HUES64 (cell line): ENCODE measurements at regions not wholly inside any gene's neighbourhood (a gene's known extent, or its start where the extent isn't known, plus 50 kb on each side); places are given as distances from the start of the nearest gene placed in this dataset.

Source experiments
- H3K27ac ChIP-seq: 2 replicates; pipeline ENCODE4 v1.7.0; 2013; ENCODE audit warnings: low read depth, low read length, inconsistent platforms
- H3K27me3 ChIP-seq: 2 replicates; pipeline ENCODE4 v1.6.1; 2013; ENCODE audit warnings: mild to moderate bottlenecking, low read length; ENCODE audit not compliant: insufficient read depth
- H3K36me3 ChIP-seq: 2 replicates; pipeline ENCODE4 v1.6.1; 2013; ENCODE audit warnings: mild to moderate bottlenecking, low read length; ENCODE audit not compliant: insufficient read depth
- H3K4me1 ChIP-seq: 2 replicates; pipeline ENCODE4 v1.6.1; 2013; ENCODE audit warnings: mild to moderate bottlenecking, low read length, moderate library complexity; ENCODE audit not compliant: insufficient read depth
- H3K4me3 ChIP-seq: 2 replicates; pipeline ENCODE4 v1.5.1; 2013; ENCODE audit warnings: mild to moderate bottlenecking, low read length, moderate library complexity
- H3K9ac ChIP-seq: 2 replicates; pipeline ENCODE4 v1.6.1; 2013; ENCODE audit warnings: mild to moderate bottlenecking, low read depth, low read length
- H3K9me3 ChIP-seq: 2 replicates; pipeline ENCODE4 v1.6.1; 2013; ENCODE audit warnings: low read depth, low read length; ENCODE audit not compliant: insufficient read depth
- WGBS: fragments of 150-250, 120-280 bp; methylation state at CpG from one replicate; pipeline ENCODE4 v1.1.7; 2013; ENCODE audit warnings: missing lambda C conversion rate; 5-methylcytosine and 5-hydroxymethylcytosine counted together

- Histone ChIP-seq H3K27ac (no peak overlapping the region), H3K9me3 (no peaks in the 10 kb centered on the region), H3K36me3 (no peaks in the 10 kb centered on the region), H3K27me3 (no peaks in the 10 kb centered on the region), H3K4me3 (no peak overlapping the region), H3K9ac (no peak overlapping the region), H3K4me1 (peaks cover 20% of the 10 kb centered on the region)
- 91% methylated on average over 2 of the region's 3 CpGs for WGBS
Observed at GRCh38 chr5:160479220-160479619, 57.6 kb downstream of the PTTG1 start.

DNA sequence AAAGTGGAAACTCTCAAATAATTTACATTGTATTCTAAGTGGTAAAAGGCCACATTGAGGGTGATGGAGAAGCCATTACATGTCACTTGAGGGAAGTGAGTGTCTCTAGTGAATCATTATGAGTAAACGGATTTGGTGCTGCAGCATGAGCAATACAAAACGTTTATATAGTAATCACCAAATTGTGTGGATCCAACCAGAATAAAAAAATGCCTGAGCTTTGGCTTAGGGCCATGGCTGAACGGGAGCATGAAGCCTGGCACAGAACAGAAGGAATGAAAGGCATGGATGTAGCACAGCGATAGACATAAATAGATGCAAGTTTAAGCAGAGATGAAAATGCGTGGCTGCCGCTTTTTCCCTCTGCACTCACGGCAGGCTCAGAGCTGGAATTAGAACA is 58.3 kb downstream of the PTTG1 start:
- Histone ChIP-seq H3K9me3 (no peaks in the 10 kb centered on the region), H3K9ac (no peak overlapping the region), H3K36me3 (no peaks in the 10 kb centered on the region), H3K27ac (no peak overlapping the region), H3K27me3 (no peaks in the 10 kb centered on the region), H3K4me3 (no peak overlapping the region), H3K4me1 (peaks cover 22% of the 10 kb centered on the region)
- WGBS, result 94% methylated on average over 7 of the region's 7 CpGs

- Histone ChIP-seq H3K9ac (no peak overlapping the region), H3K4me3 (no peak overlapping the region), H3K27ac (no peak overlapping the region), H3K9me3 (no peaks in the 10 kb centered on the region), H3K4me1 (peaks cover 29% of the 10 kb centered on the region), H3K27me3 (no peaks in the 10 kb centered on the region), H3K36me3 (no peaks in the 10 kb centered on the region)
- WGBS, result 95% methylated on average over 1 of the region's 1 CpG
Observed at GRCh38 chr5:160480652-160481051, 59.0 kb downstream of the PTTG1 start.

DNA sequence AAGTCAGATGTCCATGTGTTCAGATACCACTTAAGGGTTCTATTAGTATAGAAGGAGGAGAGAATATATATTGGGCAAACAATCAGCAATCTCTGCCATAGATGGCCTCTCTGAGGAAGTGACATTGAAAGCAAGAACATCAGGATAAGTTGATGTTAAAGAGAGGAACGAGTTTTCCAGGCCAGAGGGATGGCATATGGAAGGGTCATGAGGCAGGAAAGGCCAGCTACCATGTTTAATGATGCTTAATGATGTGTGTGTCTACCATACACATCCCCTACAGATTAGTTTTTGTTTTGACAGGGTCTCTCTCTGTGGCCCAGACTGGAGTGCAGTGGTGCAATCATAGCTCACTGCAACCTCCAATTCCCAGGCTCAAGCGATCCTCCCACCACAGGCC is 63.0 kb downstream of the PTTG1 start:
- 87% methylated on average over 2 of the region's 2 CpGs for WGBS
- no peak overlapping the region for H3K27ac ChIP-seq
- H3K27me3 ChIP-seq, result no peaks in the 10 kb centered on the region
- H3K9me3 ChIP-seq, result no peaks in the 10 kb centered on the region
- peaks cover 23% of the 10 kb centered on the region for H3K4me1 ChIP-seq
- no peak overlapping the region for H3K4me3 ChIP-seq
- H3K36me3 ChIP-seq, result no peaks in the 10 kb centered on the region
- no peak overlapping the region for H3K9ac ChIP-seq

- WGBS, result 47% methylated on average over 4 of the region's 5 CpGs
- H3K9me3 ChIP-seq, result no peaks in the 10 kb centered on the region
- H3K4me3 ChIP-seq, result no peak overlapping the region
- peak overlapping the region; percentile 71 for H3K27ac ChIP-seq
- no peak overlapping the region; the same call in 1 of the 2 replicates for H3K9ac ChIP-seq
- no peaks in the 10 kb centered on the region for H3K36me3 ChIP-seq
- no peaks in the 10 kb centered on the region for H3K27me3 ChIP-seq
- H3K4me1 ChIP-seq, result peaks cover 23% of the 10 kb centered on the region
Observed at GRCh38 chr5:160485364-160485969, 63.8 kb downstream of the PTTG1 start.

DNA sequence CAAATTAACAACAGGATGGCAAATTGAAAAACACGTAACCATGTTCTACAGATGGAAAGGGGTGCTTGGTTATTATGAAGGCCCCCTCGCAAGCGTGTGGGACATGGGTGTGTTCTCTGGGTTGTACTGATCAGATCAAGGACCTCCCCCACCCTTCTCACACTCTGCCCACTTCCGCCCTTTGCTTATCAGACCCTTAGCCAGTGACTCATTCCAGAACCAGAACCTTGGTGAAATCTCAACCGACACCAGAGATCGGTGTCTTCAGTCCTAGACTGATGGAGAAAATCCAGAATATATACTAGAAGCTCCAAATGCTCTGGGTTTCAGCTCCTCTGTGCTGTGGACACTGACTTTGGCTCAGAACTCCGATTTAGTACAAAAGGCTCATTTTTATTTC is 64.9 kb downstream of the PTTG1 start:
- Histone ChIP-seq H3K4me1 (peaks cover 23% of the 10 kb centered on the region), H3K9ac (no peak overlapping the region), H3K27me3 (no peaks in the 10 kb centered on the region), H3K27ac (no peak overlapping the region), H3K9me3 (no peaks in the 10 kb centered on the region), H3K36me3 (no peaks in the 10 kb centered on the region), H3K4me3 (no peak overlapping the region)
- whole genome bisulfite sequencing, result 95% methylated on average over 6 of the region's 7 CpGs

DNA sequence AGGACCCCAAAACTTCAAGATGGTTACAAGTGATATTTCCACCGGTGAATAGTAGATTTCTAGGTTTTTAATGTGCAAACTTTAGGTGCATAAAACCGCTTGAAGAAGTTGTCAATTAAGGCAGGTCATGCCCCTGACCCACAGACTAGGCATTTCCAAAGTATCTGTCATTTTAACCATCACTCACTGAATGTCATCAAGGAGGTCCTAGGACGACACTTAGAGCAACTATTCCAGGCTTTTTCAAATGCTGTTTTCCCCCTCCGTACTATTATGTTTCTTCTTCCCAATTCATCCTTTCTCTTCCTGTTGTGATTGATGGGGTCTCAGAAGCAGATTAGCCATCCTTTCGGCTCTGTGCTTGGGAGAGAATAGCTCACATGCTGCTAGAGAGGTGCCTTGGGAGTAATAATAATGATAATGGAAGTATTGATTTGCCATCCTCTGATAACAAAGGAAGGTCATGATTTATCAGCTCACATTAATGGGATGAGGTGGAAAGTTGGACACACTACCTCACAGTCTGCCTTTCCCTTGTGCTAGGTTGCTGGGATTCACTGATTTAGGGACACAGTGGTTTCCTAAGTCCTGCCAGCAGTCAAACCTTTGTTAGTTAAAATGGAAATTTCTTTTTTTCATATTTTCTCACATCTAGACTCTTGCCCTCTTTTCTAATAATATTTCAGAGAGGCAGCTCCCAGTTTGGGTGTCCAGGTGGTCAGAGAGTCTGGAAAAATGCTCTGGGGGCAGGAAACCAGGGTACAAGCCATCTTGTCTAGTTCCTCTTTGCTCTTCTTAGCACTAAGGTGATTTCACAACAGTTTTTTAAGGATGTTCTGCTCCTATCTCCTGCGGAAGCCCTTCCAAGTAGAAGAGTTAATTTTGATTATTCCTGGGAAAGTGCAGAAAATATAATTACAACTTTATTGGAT is 67.0 kb downstream of the PTTG1 start:
- H3K4me3 ChIP-seq, result no peak overlapping the region
- H3K4me1 ChIP-seq, result peaks cover 19% of the 10 kb centered on the region
- 84% methylated on average over 5 of the region's 6 CpGs for WGBS
- no peaks in the 10 kb centered on the region for H3K27me3 ChIP-seq
- no peaks in the 10 kb centered on the region for H3K9me3 ChIP-seq
- H3K27ac ChIP-seq, result no peak overlapping the region
- no peaks in the 10 kb centered on the region for H3K36me3 ChIP-seq
- no peak overlapping the region for H3K9ac ChIP-seq

DNA sequence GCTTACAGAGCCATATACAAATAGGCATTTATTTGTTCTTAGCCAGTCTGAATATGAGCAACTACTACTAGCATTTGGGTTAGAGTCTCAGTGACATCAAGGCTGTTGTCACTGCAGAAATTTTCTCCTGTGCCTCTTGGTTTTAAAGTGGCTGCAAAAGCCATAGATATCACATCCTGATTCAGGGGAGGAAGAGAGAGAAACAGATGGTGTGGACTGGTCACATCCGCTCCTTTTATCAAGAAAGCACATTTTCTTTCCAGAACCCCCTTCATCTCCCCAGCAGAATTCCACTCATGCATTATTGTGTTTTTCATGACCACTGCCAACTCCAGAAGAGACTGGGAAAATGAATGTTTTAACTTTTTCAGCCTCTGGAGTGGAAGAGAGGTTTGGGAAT is 69.8 kb downstream of the PTTG1 start:
- Histone ChIP-seq H3K9ac (no peak overlapping the region), H3K36me3 (no peaks in the 10 kb centered on the region), H3K9me3 (no peaks in the 10 kb centered on the region), H3K27me3 (no peaks in the 10 kb centered on the region), H3K27ac (no peak overlapping the region), H3K4me1 (peaks cover 4% of the 10 kb centered on the region; the same call in 1 of the 2 replicates), H3K4me3 (no peak overlapping the region)
- WGBS, result 100% methylated on average over 1 of the region's 1 CpG

DNA sequence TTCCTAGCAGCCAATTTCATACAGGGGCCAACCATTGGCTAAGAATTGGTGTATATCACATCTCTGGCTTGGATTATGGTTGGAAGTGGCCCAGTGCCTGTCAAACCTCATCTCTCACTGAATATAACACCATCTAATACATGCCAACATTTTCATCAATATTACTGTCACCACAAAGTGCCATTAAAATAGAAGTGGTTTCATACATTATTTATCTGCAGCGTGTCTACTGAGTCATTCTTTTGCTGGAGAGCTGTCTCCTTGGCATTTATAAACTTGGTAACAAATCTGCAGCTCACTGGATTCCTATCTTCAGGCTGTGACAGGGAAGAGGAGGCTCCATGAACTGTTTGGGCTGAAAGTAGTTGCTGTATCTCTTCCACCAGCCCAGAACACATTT is 70.9 kb downstream of the PTTG1 start:
- Histone ChIP-seq H3K27ac (no peak overlapping the region), H3K9ac (no peak overlapping the region), H3K4me3 (no peak overlapping the region), H3K27me3 (no peaks in the 10 kb centered on the region), H3K4me1 (peaks cover 4% of the 10 kb centered on the region; the same call in 1 of the 2 replicates), H3K36me3 (no peaks in the 10 kb centered on the region), H3K9me3 (no peaks in the 10 kb centered on the region)
- 100% methylated on average over 1 of the region's 1 CpG for WGBS

GRCh38 chr5:160493806-160494338 is 72.2 kb downstream of the PTTG1 start:
- no peaks in the 10 kb centered on the region for H3K4me1 ChIP-seq
- H3K9me3 ChIP-seq, result no peaks in the 10 kb centered on the region
- WGBS, result 87% methylated on average over 2 of the region's 2 CpGs
- H3K4me3 ChIP-seq, result no peak overlapping the region
- no peak overlapping the region for H3K27ac ChIP-seq
- no peaks in the 10 kb centered on the region for H3K36me3 ChIP-seq
- no peaks in the 10 kb centered on the region for H3K27me3 ChIP-seq
- no peak overlapping the region for H3K9ac ChIP-seq

- no peaks in the 10 kb centered on the region for H3K4me1 ChIP-seq
- no peaks in the 10 kb centered on the region for H3K27me3 ChIP-seq
- H3K27ac ChIP-seq, result no peak overlapping the region
- H3K36me3 ChIP-seq, result no peaks in the 10 kb centered on the region
- no peak overlapping the region for H3K9ac ChIP-seq
- no peak overlapping the region for H3K4me3 ChIP-seq
- WGBS, result 92% methylated on average over 4 of the region's 4 CpGs
- no peaks in the 10 kb centered on the region for H3K9me3 ChIP-seq
Observed at GRCh38 chr5:160494451-160494850, 72.8 kb downstream of the PTTG1 start.
